Stimulated activated CD4-positive, alpha-beta T cell treated with anti-CD3 and anti-CD28 coated beads, TNF-alpha, amount 100 ng/mL, for 48 hours (primary cell): ENCODE measurements at regions not wholly inside any gene's neighbourhood (a gene's known extent, or its start where the extent isn't known, plus 50 kb on each side); places are given as distances from the start of the nearest gene placed in this dataset.
"Not testable (repeated sequence)": the region's sequence is repeated elsewhere in the genome, so short reads cannot be mapped to it uniquely, and the experiment has no call there.

ENCODE experiments used
- DNase-seq, 3 donors: peaks; one replicate each; pipeline ENCODE4 v3.0.0-alpha.2; 2020; ENCODE audit warnings: low read depth in 3 of 3

DNA sequence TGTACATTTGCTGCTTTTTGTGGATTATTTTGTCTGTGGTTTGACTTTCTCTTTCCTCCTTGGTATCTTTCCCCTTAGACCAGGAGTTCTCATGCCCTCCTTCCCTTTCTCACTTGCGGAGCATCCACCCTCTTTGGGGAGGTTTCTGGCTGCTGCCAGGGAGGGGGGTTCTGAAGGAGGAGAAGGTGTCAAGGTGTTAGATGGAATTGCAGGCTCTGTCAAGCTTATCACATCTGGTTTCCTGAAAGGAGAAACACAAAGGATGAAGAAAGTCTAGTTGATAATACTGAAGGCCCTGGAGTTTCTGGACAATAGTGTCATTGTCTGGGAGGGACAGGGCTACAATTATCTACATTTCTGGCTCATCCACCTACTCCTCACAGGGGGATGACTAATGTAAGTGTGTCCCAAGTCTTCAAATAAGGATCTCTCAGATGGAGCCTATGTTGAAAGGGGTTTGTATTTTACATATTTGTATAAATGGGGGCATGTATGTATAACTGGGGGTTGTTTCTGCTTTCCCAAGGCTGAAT lies 217.3 kb upstream of the CCDC196 start:
- DNase-seq = no peak

DNA sequence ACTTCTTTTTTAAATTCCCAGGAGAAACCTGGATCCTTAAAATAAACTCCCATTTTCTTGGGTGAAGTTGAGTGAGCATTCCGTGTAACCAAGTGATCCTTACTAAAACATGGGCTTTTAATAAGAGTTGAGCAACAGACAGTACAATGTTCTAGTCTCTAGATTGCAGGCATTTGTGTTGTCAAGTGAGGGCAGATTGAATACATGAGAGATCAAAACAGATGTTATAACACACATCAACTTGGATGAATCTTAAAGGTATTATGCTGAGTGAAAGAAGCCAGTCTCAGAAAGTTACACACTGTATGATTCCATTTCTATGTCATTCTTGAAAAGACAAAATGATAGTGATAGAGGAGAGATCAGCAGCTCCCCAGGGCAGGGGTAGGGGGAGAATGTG lies 213.9 kb upstream of the CCDC196 start:
- no peak for DNase-seq

DNA sequence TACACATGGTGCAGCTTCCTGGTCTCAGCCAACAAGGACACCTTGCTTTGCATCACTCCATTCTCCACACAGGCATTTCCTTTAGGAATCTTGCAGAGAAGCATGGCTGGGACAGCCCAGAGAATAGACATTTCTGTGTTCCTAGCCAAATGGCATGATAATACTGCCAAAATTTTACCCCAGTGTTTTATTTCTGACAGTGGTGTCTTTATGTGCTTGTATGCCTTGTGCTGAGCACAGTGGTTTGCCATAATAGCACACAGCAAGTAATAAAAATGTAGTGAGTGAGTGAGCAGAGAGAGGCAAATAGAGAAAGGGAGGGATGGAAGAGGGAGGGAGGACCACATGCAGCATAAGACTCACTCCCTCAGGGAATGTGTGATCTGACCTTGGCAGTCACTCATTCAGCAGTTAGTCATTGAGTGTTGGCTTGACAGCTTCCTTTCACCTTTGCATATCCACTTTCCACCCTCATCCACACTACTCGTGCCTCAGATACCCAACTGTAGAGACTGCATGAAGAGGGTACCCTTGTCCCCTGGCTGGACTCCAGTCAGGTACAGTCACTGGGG lies 212.8 kb upstream of the CCDC196 start:
- DNase-seq = no peak

- DNase-seq = not testable (repeated sequence)
Measured at GRCh38 chr14:66278418-66278817, 207.8 kb upstream of the CCDC196 start.

- no peak for DNase-seq
Measured at GRCh38 chr14:66281036-66281776, 205.0 kb upstream of the CCDC196 start.

GRCh38 chr14:66284346-66284745 lies 201.8 kb upstream of the CCDC196 start:
- DNase-seq = no peak

DNA sequence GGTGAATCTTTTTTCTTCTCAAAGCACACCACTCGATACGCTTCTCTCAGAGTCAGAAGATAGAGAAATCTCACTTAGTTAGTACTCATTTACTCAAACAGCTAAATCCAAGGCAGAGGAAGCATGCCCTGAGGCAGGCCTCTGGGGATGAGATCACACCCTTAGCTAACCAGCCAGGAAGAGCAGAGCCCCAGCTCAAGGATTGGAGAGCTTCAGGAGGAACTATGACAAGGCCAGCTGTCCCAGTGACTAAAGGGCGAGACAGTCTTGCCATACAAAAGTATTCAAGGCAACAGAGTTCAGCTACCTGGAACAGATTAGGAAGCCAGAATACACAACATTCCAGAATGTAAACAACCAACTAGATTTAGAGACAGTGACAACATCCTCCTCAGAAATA lies 197.7 kb upstream of the CCDC196 start:
- no peak for DNase-seq

DNA sequence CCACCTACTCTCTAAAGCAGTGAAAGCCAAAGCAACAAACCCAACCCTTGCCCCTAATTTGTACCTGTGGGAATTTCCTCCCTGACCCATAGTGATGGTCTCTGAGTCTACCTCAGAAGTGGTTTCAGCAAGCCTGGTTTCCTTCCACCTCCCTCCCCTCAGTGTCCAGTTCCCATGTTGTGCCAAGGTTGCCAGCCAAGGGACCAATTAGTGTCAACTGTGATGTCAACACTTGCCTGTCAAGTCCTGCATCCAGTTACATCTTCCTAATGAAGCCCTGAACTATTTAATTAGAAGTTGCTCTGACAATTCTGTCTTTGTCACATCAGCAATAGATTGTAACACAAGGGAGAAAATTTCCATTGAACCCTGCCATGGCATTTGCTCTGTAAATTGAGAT lies 194.4 kb upstream of the CCDC196 start:
- DNase-seq = no peak

DNA sequence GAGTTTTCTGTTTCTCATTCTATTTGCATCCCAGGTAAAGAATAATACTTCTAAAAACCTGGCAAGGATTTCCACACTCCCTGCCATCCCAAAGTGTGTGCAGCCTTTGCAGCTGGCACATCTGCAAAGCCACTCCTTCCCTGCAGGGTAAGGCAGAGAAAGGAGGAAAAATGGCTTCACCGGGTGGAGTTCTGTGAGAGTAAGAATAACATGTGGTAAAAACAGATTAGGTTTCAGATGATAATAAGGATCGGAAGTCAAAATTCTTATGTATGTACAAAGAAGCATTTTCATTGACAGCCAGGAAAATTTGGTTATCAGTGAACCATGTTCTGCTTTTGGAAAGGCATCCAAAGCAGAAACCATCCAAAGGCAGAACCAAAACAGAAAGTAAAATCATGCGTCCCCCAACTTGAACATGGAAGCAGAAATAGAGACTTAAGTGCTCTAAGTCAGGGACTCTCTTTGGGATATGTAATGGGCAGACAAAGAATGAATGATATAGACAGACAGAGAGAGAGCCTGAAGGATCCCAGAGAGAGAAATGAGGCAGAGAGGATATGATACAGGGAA lies 192.6 kb upstream of the CCDC196 start:
- DNase-seq = no peak

DNA sequence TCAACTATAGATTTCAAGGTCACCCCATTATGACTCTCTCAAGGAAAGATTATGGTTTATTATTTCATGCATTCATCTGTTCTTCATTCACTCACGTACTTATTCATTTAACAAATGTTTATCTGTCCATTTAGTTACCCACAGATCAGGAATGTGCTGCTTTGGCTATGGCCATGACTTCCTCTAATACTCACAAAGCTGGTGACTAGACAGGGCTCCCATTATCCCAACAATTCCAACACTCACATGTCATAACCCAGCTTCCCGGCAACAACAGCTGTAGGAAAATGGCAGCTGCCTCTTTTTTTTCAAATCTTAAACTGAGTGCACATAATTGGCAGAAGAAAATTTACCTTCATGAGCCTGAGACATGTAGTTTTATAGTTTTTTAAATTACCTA lies 190.8 kb upstream of the CCDC196 start:
- DNase-seq = no peak

GRCh38 chr14:66300886-66301285 lies 185.3 kb upstream of the CCDC196 start:
- no peak for DNase-seq

DNA sequence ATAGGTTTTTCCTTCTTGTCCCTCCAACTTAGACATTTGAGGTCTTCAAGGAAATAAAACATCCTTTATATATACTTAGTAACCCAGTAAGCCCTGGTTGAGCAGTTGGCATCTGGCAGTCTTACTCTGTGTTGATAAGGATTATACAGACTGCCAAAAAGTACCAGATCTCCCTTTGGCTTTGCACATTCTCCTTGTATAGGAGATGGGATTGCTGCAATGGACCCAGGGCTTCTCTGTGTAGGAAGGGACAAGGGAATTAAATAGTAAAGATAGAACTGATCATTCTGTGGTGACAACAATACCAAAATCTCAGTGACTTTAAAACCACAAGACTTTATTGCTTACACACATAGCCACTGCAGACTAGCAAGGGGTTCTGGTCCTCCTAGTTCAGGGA lies 180.1 kb upstream of the CCDC196 start:
- no peak for DNase-seq

DNA sequence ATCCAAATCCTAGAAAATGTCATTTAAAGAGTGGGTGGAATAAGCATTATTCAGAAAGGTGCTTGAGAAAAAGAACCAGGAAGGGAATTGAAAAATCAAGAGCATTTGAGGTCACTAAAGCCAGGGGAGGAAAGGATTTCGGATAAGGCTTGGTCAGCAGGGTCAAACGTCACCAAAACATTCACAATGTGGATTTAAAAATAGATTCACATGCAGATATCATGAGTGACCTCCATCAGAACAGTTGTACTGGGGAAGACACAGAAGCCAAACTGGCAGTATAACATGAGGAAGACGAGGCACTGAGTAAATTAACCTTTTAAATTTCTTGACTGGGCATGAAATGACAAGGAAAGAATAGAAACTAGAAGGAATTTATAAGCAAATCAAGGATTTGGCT lies 175.1 kb upstream of the CCDC196 start:
- DNase-seq = no peak

GRCh38 chr14:66311990-66312389 lies 174.2 kb upstream of the CCDC196 start:
- no peak for DNase-seq

DNA sequence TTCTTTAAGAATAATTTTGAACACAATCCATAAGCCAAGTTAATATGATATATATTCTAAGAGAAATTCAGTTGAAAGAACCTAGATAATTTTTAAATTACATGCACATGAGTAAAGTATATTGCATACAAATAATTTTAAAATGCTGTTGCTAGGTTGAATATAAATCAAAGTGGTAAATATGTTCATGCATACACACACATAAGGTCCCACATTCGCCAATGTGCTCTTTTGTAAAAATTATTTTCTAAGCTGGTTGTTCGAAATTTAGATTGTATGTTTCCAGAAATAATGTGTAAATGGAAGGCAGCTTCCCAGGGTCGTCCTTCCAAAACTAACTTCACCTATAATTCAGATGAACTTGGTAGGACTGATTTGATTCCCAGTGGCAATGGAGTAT lies 173.7 kb upstream of the CCDC196 start:
- DNase-seq = no peak

DNA sequence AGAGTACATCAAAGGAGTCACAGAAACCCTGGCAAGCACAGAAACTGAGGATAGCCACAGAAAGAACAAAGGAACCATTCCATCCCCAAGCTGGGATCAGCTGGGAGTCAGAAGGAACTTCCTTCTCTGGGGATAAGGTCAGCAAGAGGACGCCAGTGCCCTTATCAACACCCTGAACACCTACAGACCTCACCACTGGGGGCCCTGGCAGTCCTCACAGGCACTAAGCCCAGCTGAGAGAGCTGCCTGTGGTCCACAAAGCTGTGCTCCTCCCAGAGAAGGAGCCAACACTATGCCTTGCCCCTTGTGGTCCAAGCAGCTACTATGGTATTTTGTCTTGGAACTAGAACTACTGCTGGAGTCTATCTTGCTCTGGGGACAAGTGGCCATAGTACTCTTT lies 171.1 kb upstream of the CCDC196 start:
- DNase-seq = no peak

- no peak for DNase-seq
Measured at GRCh38 chr14:66315548-66315947, 170.6 kb upstream of the CCDC196 start.

DNA sequence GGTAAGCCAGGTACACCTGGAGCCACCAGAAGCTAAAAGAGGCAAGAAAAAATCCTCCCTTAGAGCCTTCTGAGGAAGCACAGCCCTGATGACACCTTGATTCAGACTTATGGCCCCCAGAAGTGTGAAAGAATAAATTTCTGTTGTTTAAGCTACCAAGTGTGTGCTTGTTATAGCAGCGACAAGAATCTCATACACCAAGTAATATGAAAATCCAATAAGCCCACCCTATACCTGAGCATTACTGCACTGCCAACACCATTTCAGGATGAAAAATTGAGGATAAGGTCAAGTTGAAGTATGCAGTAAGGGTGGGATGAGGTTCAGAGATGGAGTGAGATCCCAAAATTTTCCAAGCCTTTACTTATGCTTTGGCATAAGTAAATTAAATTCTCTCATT lies 163.6 kb upstream of the CCDC196 start:
- no peak for DNase-seq

DNA sequence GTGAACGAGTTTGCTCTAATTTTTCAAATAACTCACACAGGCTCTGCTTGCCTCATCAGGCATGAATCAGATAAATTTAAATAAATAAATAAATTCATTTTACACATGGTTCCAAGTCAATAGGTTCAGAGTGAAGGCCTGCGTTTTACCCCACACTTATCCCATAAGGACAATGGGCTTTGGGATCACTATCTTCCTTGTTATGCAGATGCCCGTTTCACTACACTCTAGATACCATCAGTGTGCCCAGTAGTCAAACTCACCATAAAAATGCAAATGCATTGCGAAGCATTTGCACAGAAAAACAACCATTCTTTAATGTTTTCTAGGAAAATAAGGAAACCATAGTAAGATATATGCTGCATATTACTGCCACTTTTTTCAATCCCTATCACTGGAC lies 155.9 kb upstream of the CCDC196 start:
- no peak for DNase-seq

DNA sequence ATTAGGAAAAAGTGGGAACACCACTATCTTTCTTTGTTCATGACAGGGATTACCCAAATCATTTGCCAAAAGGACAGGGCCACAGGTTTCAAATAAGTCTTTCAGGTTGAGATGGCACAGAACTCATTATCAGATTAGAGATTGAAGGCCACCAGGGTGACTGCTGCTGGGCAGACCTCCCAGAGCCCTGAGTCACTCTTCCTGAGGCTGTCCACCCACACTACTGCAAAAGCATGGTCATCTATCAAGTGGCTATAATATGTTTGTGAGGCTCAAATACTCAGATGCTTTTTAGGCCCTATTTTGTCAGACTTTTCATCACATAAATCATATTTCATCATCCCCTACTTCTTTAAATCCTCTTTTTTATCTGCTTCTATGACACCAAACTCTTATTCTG lies 155.3 kb upstream of the CCDC196 start:
- DNase-seq = no peak

GRCh38 chr14:66333293-66333692 lies 152.9 kb upstream of the CCDC196 start:
- DNase-seq = not testable (repeated sequence)

GRCh38 chr14:66341239-66341638 lies 144.9 kb upstream of the CCDC196 start:
- no peak for DNase-seq

DNA sequence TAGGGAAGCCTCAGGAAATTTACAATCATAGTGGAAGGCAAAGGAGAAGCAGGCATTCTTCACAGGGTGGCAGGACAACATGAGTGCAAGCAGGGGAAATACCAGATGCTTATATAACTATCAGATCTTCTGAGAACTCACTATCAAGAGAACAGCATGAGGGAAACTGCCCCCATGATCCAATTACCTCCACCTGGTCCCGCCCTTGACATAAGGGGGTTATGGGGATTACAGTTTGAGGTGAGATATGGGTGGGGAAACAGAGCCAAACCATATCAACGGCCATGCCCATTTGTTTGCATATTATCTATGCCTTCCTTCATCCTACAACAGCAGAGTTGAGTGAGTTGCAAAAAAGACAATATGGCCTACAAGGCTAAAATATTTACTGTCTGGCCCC lies 140.2 kb upstream of the CCDC196 start:
- DNase-seq = no peak
